Stomach (tissue), 8 donors: ENCODE measurements at regions not wholly inside any gene's neighbourhood (a gene's known extent, or its start where the extent isn't known, plus 50 kb on each side); places are given as distances from the start of the nearest gene placed in this dataset.

ENCODE experiments used
- DNase-seq, 2 donors: peaks; one replicate each; pipeline versions ENCODE4 v3.0.0 to v3.0.0-alpha.2; 2013 to 2019
- H3K27ac ChIP-seq, 5 donors: fragments of 200-600 bp in 4 of 5; sonication (generic) in 4 of 5; one replicate each; pipeline ENCODE4 v1.5.1; 2013 to 2019; ENCODE audit warnings: mild to moderate bottlenecking in 1 of 5, moderate library complexity in 1 of 5
- H3K27me3 ChIP-seq, 3 donors: fragments of 200-600 bp; sonication (generic); one replicate each; pipeline ENCODE4 v1.5.1; 2017 to 2019; ENCODE audit warnings: mixed run types in 1 of 3
- H3K36me3 ChIP-seq, 4 donors: fragments of 200-600 bp; sonication (generic); 1 replicate in 3 of 4; 2 replicates in 1 of 4; pipeline ENCODE4 v1.5.1; 2016 to 2019
- H3K4me1 ChIP-seq, 4 donors: fragments of 200-600 bp; sonication (generic); one replicate each; pipeline ENCODE4 v1.5.1; 2016 to 2019
- H3K4me3 ChIP-seq, 4 donors: fragments of 200-600 bp; sonication (generic) in 3 of 4; one replicate each; pipeline ENCODE4 v1.5.1; 2016 to 2019; ENCODE audit warnings: mild to moderate bottlenecking in 1 of 4
- H3K9me3 ChIP-seq, 4 donors: fragments of 200-600 bp; sonication (generic); one replicate each; pipeline ENCODE4 v1.5.1; 2016 to 2019
- EP300 ChIP-seq: sonication (generic); formaldehyde crosslinking; IDR thresholded peaks from one replicate; pipeline ENCODE4 v1.6.1; 2017; ENCODE audit warnings: antibody characterized with exemption
- POLR2A ChIP-seq, 4 donors: fragments of 450-650 bp; IDR thresholded peaks; one replicate each; pipeline ENCODE4 v1.6.1; 2016; ENCODE audit warnings: antibody characterized with exemption in 4 of 4, control low read depth in 2 of 4, mild to moderate bottlenecking in 1 of 4, moderate library complexity in 1 of 4
- POLR2AphosphoS5 ChIP-seq, 3 donors: sonication (generic); formaldehyde crosslinking; IDR thresholded peaks; one replicate each; pipeline ENCODE4 v1.6.1; 2016; ENCODE audit warnings: antibody characterized with exemption in 3 of 3
- WGBS, 5 donors: extraction: QIAGEN DNeasy Blood & Tissue Kit in 3 of 5; methylation state at CpG; one replicate each; pipeline versions ENCODE4 v1.1.5 to v1.1.7; 2013 to 2018; 5-methylcytosine and 5-hydroxymethylcytosine counted together
- intact Hi-C: fragments of 100-400 bp; cut with DNase I; formaldehyde crosslinking; loops from one replicate; pipeline ENCODE4 v1.15.1; 2023; ENCODE audit warnings: low total_unique reads
- TF ChIP-seq, protein P1 (sequence below), 7 experiments: fragments of 450-650 bp in 4 of 7; fragments of 200-600 bp in 3 of 7; sonication (generic) in 3 of 7; IDR thresholded peaks; one replicate each; pipeline ENCODE4 v1.5.1; 2016 to 2019; ENCODE audit warnings: antibody characterized with exemption in 7 of 7, control low read depth in 2 of 7, mild to moderate bottlenecking in 1 of 7
- donor health status: healthy with polysubstance abuse.
- donor health status: Bipolar disorder and iron deficiency.
- donor health status: healthy.

DNA sequence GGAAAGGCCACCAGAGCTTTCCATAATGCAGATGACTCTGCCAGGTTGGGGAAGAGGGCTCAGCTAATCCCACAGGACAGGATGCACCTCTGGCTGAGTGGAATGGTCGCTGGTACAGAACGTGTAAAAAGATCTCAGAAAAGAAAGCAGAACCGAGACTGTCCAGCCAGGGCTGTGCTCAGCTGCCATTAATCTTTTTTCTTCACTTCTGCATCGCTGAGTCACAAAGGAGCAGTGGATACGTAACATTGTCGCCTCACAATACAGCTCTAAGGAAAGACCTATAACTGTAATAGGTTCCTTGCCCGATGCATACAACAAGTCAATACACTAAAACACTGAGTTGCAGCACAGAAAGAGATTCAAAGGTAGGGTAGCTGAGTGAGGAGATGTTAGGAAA lies 354.2 kb downstream of the EN1 start:
- WGBS, 5 donors: 72 to 84% (median 79%) methylated on average over 7 of the region's 7 CpGs
- no peak overlapping the region for H3K27ac ChIP-seq
- intact Hi-C loops: no loop called here
- no peak overlapping the region for H3K4me3 ChIP-seq
- TF ChIP-seq POLR2AphosphoS5 (IDR thresholded peaks at IDR 0.05) (no peak), EP300 (no peak), POLR2A (IDR thresholded peaks at IDR 0.05) (no peak)
- TF ChIP-seq, protein P1, sequence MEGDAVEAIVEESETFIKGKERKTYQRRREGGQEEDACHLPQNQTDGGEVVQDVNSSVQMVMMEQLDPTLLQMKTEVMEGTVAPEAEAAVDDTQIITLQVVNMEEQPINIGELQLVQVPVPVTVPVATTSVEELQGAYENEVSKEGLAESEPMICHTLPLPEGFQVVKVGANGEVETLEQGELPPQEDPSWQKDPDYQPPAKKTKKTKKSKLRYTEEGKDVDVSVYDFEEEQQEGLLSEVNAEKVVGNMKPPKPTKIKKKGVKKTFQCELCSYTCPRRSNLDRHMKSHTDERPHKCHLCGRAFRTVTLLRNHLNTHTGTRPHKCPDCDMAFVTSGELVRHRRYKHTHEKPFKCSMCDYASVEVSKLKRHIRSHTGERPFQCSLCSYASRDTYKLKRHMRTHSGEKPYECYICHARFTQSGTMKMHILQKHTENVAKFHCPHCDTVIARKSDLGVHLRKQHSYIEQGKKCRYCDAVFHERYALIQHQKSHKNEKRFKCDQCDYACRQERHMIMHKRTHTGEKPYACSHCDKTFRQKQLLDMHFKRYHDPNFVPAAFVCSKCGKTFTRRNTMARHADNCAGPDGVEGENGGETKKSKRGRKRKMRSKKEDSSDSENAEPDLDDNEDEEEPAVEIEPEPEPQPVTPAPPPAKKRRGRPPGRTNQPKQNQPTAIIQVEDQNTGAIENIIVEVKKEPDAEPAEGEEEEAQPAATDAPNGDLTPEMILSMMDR (IDR thresholded peaks at IDR 0.05): no peak
- H3K27me3 ChIP-seq: peaks cover 0 to 19% (median 0%) of the 10 kb centered on the region in 3 donors
- H3K9me3 ChIP-seq: peaks cover 0 to 10% (median 4%) of the 10 kb centered on the region in 4 donors
- H3K4me1 ChIP-seq: no peaks in the 10 kb centered on the region
- H3K36me3 ChIP-seq: no peaks in the 10 kb centered on the region
- no peak for DNase-seq

DNA sequence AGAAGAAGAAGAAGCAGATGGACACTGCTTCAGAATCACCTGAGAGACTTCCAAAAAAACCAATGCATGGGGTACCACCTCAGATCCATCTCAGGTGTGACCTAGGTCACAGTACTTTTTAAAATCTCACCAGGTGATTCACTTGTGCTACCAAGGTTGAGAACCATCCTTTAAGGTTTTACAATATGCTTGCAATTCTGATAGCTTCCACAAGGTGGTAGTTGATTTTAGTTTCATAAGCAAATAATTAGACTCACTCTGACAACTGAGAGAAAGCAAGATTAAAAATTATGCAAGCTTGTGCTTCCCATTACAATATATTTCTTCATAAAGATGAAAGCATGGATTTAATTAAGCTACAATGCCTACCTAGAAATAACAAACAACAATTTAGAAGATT lies 355.1 kb downstream of the EN1 start:
- intact Hi-C loops: no loop called here
- Histone ChIP-seq H3K36me3 (no peaks in the 10 kb centered on the region), H3K4me1 (no peaks in the 10 kb centered on the region), H3K9me3 (peaks cover 0 to 10% (median 4%) of the 10 kb centered on the region in 4 donors), H3K27me3 (peaks cover 0 to 15% (median 0%) of the 10 kb centered on the region in 3 donors), H3K27ac (no peak overlapping the region), H3K4me3 (no peak overlapping the region)
- TF ChIP-seq, protein P1 (IDR thresholded peaks at IDR 0.05): peak in 1 of 7 experiments; percentile 9
- TF ChIP-seq POLR2AphosphoS5 (IDR thresholded peaks at IDR 0.05) (no peak), POLR2A (IDR thresholded peaks at IDR 0.05) (no peak), EP300 (no peak)
- no peak for DNase-seq

DNA sequence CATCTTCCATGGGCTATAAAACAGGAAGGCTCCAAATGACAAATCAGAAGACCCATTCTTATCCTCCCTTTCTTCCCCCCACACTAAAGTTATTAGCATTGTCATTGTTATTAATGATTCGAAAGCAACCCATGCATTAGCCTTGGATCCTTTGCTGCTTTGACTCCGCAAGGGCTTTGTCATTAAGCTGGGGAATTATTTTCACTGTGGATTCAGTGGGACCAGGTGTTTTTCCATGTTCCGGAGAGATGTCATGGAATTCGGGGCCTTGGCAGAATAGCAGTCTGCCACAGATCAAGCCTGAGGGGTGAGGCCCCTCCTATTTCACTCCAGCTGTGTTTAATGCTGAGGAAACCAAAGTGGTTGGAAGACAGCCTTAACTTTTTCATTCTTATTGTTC lies 357.1 kb downstream of the EN1 start:
- DNase-seq: no peak
- Histone ChIP-seq H3K9me3 (peaks cover 0 to 10% (median 4%) of the 10 kb centered on the region in 4 donors), H3K27ac (no peak overlapping the region), H3K4me3 (no peak overlapping the region), H3K4me1 (no peaks in the 10 kb centered on the region), H3K36me3 (no peaks in the 10 kb centered on the region), H3K27me3 (peaks cover 0 to 11% (median 0%) of the 10 kb centered on the region in 3 donors)
- 30 to 59% (median 55%) methylated on average over 4 of the region's 4 CpGs for WGBS, 5 donors
- TF ChIP-seq EP300 (no peak), POLR2A (IDR thresholded peaks at IDR 0.05) (no peak), POLR2AphosphoS5 (IDR thresholded peaks at IDR 0.05) (no peak)
- TF ChIP-seq, protein P1 (IDR thresholded peaks at IDR 0.05): no peak
- intact Hi-C loops: no loop called here

DNA sequence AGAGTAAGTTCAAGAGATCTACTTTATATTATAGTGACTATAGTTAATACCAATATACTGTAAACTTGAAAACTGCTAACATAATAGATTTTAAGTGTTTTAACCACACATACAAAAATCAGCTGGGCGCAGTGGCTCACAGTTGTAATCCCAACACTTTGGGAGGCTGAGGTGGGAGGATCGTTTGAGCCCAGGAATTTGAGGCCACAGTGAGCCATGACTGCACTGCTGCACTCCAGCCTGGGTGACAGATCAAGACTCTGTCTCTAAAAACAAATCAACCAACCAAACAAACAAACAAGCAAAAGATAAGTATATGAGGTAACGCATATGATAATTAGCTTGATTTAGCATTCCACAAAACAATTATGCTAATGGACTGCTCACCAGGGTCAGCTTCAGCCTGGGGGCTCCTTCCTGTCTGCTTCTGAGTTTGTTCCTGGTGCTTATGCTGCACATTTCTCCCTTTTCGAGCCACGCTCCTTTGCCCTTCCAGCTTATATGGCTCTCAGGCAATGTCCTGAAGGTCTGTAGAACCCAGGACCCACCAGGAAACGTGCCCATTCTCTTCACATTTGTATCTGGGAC lies 357.6 kb downstream of the EN1 start:
- intact Hi-C loops: no loop called here
- Histone ChIP-seq H3K27me3 (peaks cover 0 to 11% (median 0%) of the 10 kb centered on the region in 3 donors), H3K27ac (no peak overlapping the region), H3K36me3 (no peaks in the 10 kb centered on the region), H3K4me1 (no peaks in the 10 kb centered on the region), H3K9me3 (peaks cover 0 to 10% (median 4%) of the 10 kb centered on the region in 4 donors), H3K4me3 (no peak overlapping the region)
- DNase-seq: no peak
- TF ChIP-seq EP300: no peak
- no peak for TF ChIP-seq POLR2A (IDR thresholded peaks at IDR 0.05)
- no peak for TF ChIP-seq POLR2AphosphoS5 (IDR thresholded peaks at IDR 0.05)
- TF ChIP-seq, protein P1 (IDR thresholded peaks at IDR 0.05): no peak
- 52 to 76% (median 69%) methylated on average over 6 of the region's 6 CpGs for WGBS, 5 donors
